ENCODE measurements at regions not wholly inside any gene's neighbourhood (a gene's known extent, or its start where the extent isn't known, plus 50 kb on each side); places are given as distances from the start of the nearest gene placed in this dataset.

DNA sequence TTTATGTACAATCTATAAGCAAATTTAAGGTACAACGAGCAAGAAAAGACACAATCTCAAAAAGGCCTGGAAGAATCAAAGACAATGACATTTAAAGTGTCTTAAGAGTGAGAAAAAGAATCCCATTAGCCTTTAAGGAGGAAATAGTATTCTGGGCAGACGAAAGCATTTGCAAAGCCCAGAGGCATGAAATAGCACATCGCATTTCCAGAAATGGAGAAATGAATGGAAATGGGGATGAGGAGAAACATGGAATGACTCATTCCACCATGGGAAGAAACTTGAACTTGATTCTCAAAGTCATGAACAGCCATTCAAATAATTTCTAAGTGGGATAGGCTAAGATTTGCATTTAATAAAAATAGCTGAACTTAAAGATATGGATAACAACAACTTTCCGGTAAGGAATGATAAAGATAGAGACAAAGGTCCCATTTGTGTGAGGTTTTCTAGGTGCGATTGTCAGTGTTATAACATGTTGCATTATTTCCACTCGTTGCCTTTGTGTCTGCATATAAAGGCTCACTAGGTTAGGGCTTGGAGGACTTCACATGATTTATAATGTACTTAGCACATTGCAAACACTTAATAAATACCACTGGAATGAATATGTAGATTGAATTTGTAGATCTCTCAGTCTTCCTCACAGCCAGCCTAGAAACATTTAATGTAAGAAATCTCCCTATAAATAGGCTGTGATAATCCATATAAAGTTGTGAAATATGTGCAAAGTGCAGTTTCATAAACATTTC lies 310.3 kb upstream of the KLF6 start:
- TF ChIP-seq, protein P1, sequence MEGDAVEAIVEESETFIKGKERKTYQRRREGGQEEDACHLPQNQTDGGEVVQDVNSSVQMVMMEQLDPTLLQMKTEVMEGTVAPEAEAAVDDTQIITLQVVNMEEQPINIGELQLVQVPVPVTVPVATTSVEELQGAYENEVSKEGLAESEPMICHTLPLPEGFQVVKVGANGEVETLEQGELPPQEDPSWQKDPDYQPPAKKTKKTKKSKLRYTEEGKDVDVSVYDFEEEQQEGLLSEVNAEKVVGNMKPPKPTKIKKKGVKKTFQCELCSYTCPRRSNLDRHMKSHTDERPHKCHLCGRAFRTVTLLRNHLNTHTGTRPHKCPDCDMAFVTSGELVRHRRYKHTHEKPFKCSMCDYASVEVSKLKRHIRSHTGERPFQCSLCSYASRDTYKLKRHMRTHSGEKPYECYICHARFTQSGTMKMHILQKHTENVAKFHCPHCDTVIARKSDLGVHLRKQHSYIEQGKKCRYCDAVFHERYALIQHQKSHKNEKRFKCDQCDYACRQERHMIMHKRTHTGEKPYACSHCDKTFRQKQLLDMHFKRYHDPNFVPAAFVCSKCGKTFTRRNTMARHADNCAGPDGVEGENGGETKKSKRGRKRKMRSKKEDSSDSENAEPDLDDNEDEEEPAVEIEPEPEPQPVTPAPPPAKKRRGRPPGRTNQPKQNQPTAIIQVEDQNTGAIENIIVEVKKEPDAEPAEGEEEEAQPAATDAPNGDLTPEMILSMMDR (IDR thresholded peaks at IDR 0.05; ENCODE audit: low read depth, low read length, poor library complexity, severe bottlenecking): no peak
- TF ChIP-seq EZH2phosphoT487 (IDR thresholded peaks at IDR 0.05; ENCODE audit: borderline replicate concordance, low read length): no peak
